ENCODE measurements at regions not wholly inside any gene's neighbourhood (a gene's known extent, or its start where the extent isn't known, plus 50 kb on each side); places are given as distances from the start of the nearest gene placed in this dataset.

DNA sequence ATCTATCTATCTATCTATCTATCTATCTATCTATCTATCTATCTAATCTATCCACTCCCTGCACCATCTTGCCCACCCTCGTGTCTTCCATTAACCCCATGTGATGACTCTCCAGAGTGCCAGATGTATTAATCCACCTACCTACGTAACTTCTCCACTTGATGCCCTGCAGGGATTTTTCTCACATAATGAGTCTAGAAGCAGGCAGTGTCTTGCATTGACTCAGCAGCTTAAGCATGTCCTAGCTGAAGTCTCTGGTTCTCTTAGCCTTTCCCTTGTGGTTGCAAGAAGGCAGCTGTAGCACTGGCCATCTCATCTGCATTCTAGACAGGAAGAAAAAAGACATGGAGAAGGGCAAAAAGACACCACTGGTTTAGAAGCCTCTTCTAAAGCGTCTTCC lies 96.7 kb upstream of the ALDH1B1 start:
- H3K27me3 ChIP-seq (ENCODE audit: control insufficient read depth, insufficient read depth, low read length), result no peaks in the 10 kb centered on the region
- POLR2A ChIA-PET, result no interaction called here
- no peaks in the 10 kb centered on the region for H3K36me3 ChIP-seq (ENCODE audit: control insufficient read depth, insufficient read depth, low read length)
- in situ Hi-C loops (cut with HindIII; ENCODE audit: low pct_unique_long_range_greater_than_20kb, low sequenced_read_pairs) (no loop called here), intact Hi-C loops (cut with micrococcal nuclease; ENCODE audit: unreplicated experiment) (no loop called here)
- DNase-seq (ENCODE audit: low read depth, low spot score), result no peak
- H3K4me1 ChIP-seq (ENCODE audit: control insufficient read depth, insufficient read depth, low read length), result no peaks in the 10 kb centered on the region
- TF ChIP-seq REST (IDR thresholded peaks at IDR 0.05; ENCODE audit: insufficient read depth in 1 of 2, low read depth in 2 of 2, low read length in 1 of 2), result no peak
- no peak for TF ChIP-seq CTCF (IDR thresholded peaks at IDR 0.05)
- no peak for TF ChIP-seq TCF7L2 (IDR thresholded peaks at IDR 0.05; ENCODE audit: low read depth, low read length)
- no peak for TF ChIP-seq SIN3A (IDR thresholded peaks at IDR 0.05; ENCODE audit: borderline replicate concordance, insufficient read depth, low read depth, low read length)
- TF ChIP-seq POLR2AphosphoS5 (IDR thresholded peaks at IDR 0.05; ENCODE audit: low read depth, low read length), result no peak
- CTCF ChIA-PET, result no interaction called here
- BruUV-seq (replicated peaks), result no TSS peak
- no peak overlapping the region for H3K27ac ChIP-seq (ENCODE audit: low read length)
- ATAC-seq, result no peak
- H3K9me3 ChIP-seq (ENCODE audit: control insufficient read depth, insufficient read depth, low read depth, low read length), result no peaks in the 10 kb centered on the region
- H3K4me3 ChIP-seq (ENCODE audit: low read depth in 2 of 2, low read length in 2 of 2), result no peak overlapping the region

DNA sequence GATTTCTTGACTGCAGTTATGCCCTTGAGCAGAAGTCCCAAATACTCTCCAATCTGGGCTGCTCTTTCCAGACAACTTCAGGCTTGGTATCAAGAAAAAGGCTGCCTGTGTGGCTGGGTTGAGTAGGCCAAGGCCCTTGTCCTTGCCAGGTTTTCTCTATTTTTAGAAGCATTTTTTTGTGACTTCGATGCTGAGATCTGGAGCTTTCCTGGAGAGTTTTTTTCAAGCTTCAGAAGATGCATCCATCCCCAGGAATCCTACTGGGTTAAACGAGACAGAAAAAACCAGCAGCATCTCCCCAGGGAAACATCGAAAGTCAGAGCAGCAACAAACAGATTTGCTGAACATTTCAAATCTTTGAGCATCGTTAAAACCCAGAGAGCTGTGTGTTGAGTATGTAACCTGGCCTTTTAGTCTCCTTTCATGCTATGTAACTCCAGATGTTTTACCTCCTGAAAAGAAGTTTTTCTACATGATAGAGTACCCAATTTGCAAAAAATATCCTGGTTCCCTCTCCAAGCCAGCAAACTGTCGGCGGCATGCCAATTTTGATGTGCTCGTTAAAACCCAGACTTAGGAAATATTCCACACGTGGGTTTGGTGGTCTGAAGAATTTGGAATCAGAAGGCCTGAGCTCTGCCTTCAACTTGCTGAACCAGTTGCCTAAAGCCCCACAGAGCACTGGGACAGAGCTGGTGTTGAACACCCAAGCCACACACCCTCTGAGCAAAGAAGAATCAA lies 98.1 kb upstream of the ALDH1B1 start:
- intact Hi-C loops (cut with micrococcal nuclease; ENCODE audit: unreplicated experiment) (no loop called here), in situ Hi-C loops (cut with HindIII; ENCODE audit: low pct_unique_long_range_greater_than_20kb, low sequenced_read_pairs) (no loop called here)
- Histone ChIP-seq H3K9me3 (ENCODE audit: control insufficient read depth, insufficient read depth, low read depth, low read length) (no peaks in the 10 kb centered on the region), H3K27me3 (ENCODE audit: control insufficient read depth, insufficient read depth, low read length) (no peaks in the 10 kb centered on the region), H3K4me3 (ENCODE audit: low read depth in 2 of 2, low read length in 2 of 2) (no peak overlapping the region), H3K27ac (ENCODE audit: low read length) (no peak overlapping the region), H3K36me3 (ENCODE audit: control insufficient read depth, insufficient read depth, low read length) (no peaks in the 10 kb centered on the region), H3K4me1 (ENCODE audit: control insufficient read depth, insufficient read depth, low read length) (no peaks in the 10 kb centered on the region)
- DNase-seq (ENCODE audit: low read depth, low spot score) (no peak), ATAC-seq (no peak)
- no TSS peak for BruUV-seq (replicated peaks)
- CTCF ChIA-PET, result no interaction called here
- POLR2A ChIA-PET, result no interaction called here
- TF ChIP-seq CTCF (IDR thresholded peaks at IDR 0.05) (no peak), TCF7L2 (IDR thresholded peaks at IDR 0.05; ENCODE audit: low read depth, low read length) (no peak), SIN3A (IDR thresholded peaks at IDR 0.05; ENCODE audit: borderline replicate concordance, insufficient read depth, low read depth, low read length) (no peak), REST (IDR thresholded peaks at IDR 0.05; ENCODE audit: insufficient read depth in 1 of 2, low read depth in 2 of 2, low read length in 1 of 2) (no peak), POLR2AphosphoS5 (IDR thresholded peaks at IDR 0.05; ENCODE audit: low read depth, low read length) (no peak)
